HG03097 (cell line): ENCODE measurements at regions not wholly inside any gene's neighbourhood (a gene's known extent, or its start where the extent isn't known, plus 50 kb on each side); places are given as distances from the start of the nearest gene placed in this dataset.

ENCODE experiments used
- ATAC-seq: cut with Tn5 transposase; IDR thresholded peaks from one replicate; pipeline ENCODE4 v1.9.1; 2021; ENCODE audit not compliant: unreplicated experiment, low FRiP score

- no peak for ATAC-seq
These were observed 356.7 kb downstream of the ETNK1 start for GRCh38 chr12:22981711-22982110.

- no peak for ATAC-seq
These were observed 357.7 kb downstream of the ETNK1 start for GRCh38 chr12:22982635-22983034.

DNA sequence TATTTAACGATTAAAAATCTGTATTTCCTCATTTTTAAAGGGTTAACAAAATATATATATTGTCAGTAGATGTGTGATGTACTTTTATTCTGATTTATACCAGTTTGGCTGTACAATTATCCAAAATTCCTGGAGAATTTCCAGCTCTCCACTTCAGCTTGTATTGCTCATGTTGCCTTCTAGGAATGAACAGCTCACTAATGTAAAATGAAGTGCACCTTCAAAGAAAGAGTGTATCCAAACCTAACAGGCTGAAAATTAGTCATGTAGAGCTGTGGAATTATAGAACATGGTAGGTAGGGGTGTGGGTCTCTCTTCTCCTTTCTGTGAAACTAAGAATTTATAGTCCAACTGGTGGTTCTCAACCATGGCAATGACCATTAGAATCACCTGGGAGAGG, 362.0 kb downstream of the ETNK1 start:
- ATAC-seq, result no peak

DNA sequence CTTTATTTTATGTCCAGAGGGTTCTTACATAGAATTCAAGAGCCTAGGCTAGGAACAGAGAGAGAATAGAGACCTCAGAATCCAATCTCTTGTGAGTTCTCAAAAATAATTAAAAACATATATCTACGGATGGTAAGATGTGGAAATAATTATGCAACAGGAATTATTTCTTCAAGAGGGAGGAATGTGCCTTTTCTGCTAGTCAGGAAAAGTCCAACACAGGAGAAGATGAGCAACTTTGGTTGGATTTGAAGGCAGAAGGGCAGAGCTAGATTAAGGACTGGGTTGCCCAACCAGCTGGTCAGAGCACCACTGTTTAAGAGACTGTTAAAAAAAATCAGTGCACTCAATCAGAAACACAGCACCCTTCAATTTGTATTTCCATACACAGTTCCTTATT, 365.5 kb downstream of the ETNK1 start:
- ATAC-seq, result no peak

- ATAC-seq, result no peak
These were observed 366.4 kb downstream of the ETNK1 start for GRCh38 chr12:22991250-22991844.

DNA sequence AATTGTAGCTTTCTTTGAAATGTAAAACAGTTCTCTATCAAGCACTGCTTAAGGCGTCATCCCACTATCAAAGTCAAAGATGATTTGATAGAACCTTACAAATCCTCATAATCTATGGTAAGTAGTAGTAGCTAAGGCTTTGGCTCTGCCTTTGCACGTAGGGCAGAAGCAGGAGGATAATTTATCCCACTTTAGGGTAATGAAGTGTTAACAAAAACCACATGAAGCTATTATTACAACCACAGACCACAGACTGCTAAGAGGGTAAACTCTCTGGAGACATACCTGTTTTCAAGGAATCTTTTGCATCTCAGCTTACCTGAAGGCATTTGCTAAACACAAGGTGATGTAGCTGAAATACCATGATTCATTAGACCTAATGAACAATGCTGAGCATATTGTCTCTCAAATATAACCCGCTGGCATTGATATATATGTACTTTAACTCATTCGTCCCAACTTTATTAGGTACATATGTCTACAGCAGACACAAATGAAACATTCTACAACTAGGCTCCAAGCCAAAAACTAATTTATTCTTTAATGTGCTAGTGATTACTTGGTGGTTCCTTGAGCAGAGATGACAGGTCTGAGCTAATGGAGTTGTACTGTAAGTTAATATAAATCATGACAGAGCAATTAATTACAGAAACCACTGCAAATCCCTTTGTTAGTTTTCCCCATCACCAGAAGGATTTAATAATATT, 368.8 kb downstream of the ETNK1 start:
- no peak for ATAC-seq

DNA sequence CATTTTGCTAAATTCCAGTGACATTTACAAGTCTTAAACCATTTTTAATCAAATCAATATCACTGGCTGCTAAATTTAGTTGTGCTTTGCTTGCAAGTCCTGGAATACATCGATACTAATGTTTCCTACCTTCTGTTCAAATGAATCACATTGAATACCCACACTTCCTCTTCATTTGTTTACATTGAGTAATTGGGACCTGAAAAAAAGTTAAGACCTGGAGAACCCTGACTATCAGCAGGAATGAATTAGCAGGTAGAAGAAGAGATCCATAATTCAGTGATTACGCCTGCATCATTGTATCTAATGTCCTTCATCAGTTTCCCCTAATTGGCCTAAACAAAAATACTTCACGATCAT, 369.3 kb downstream of the ETNK1 start:
- no peak for ATAC-seq

DNA sequence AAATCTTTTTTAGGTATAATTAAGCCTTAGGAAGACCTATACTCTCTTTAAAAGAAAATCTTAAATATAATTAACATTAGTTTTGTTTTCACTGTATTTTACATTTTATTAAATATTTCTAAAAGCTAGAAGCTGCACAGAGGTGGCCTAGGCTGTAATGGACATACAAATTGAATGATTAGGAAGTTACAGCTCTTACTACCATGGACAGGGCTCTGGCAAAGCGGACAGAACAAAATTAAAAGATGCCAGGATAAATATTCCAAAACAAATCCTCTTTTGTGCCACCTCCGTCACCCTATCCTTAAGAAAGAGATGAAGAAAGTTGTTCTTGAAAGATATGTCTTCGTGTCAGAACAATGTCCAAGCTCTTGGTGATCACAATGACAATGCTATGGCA, 376.5 kb downstream of the ETNK1 start:
- ATAC-seq, result no peak

GRCh38 chr12:23002381-23002780, 377.4 kb downstream of the ETNK1 start:
- ATAC-seq, result no peak

GRCh38 chr12:23004473-23005020, 379.6 kb downstream of the ETNK1 start:
- ATAC-seq, result no peak

- ATAC-seq, result no peak
These were observed 380.4 kb downstream of the ETNK1 start for GRCh38 chr12:23005387-23005786.

GRCh38 chr12:23006413-23006812, 381.4 kb downstream of the ETNK1 start:
- ATAC-seq, result no peak

GRCh38 chr12:23008623-23009022, 383.7 kb downstream of the ETNK1 start:
- no peak for ATAC-seq

GRCh38 chr12:23014749-23015148, 389.8 kb downstream of the ETNK1 start:
- no peak for ATAC-seq

DNA sequence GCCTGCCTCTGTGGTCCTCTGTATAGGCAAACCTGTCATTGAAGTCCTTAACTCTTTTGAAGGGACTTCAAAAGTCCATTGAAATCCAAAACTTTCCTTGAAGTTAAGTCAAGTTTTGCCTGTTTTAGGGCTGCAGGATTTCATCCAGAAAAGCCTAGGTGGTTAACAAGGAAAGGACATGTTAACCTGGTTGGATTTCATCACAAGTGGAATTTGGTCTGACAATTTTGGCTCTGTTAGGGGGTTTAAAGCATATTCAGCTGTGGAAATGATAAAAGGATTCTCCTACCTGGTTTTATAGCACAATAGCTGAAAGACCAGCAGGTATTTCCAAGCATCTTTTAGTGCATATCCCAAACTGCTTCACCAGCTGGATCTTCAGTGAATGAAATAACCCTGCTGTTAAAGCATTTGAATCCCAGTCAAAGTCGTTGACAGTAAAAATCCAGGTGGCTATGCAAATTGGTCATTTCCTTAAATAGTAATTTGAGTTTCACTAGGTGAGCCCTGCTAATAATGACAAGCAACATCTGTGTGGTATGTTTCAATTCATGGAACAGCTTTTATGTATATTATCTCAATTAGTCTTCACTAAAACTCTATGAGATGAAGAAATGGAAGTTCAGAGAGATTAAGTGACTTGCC, 400.5 kb downstream of the ETNK1 start:
- no peak for ATAC-seq

DNA sequence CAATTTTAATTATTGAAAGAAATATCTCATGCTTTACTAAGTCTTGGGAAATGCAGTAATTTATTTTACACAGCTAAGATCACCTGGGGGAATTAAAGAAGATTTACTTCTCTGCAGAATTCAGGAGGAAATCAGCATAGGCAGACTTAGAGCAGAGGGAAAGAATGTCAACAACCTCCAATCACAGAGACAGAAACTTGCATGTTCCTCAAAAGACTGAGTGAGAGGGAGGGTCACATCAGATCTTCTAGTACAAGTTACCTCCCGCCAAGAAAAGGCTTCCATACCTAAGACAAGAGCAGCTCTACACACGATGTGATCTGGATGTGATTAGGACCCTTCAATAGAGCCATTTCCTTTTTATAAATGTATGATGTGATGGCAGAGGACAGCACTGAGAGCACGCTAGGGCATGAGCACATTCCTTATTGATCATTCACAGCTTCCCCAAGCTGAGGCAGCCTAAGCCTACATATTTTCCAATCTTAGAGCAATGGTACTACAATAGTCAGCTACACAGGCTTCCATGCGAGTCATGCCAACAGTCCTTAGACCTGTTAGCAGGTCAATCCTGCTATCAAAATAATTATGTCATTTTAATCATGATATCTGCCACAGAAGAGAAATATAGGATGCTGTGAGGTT, 403.3 kb downstream of the ETNK1 start:
- no peak for ATAC-seq

DNA sequence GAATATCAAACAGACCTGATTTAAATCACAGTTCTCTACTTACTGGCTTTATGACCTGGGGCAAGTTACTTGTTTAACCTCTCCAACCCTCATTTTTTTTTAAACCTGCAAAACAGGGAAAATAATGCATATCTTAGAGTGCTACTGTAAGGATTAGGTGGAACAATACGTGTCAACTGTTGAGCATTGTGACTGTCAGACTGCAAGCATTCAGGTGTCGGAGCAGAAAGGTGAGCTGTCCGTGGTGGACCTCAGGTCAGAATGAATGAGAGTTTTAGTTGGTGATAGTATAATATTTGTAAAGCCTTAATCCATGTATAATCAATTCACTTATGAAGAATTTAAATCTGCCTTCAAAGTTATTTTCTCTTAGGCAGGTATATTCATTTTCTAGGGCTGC, 404.2 kb downstream of the ETNK1 start:
- no peak for ATAC-seq

- no peak for ATAC-seq
These were observed 414.9 kb downstream of the ETNK1 start for GRCh38 chr12:23039834-23040233.

DNA sequence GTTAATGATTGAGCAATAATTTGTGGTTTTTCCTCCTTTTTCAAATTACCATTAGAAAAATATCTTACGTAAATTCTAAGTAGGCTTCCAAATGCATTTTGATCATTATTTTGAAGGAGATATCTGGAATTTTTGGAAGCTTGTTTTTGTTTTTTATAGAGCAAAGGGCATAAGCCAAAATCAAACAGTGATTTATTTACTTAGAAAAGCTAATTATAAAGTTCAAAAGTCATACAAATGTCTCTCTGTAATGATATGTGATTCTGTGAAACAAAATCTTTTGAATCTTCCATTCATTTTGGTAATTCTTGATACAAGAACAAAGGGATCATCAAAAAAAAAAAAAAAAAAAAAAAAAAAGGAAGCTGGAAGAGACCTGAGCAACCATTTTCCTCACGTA, 416.8 kb downstream of the ETNK1 start:
- no peak for ATAC-seq

DNA sequence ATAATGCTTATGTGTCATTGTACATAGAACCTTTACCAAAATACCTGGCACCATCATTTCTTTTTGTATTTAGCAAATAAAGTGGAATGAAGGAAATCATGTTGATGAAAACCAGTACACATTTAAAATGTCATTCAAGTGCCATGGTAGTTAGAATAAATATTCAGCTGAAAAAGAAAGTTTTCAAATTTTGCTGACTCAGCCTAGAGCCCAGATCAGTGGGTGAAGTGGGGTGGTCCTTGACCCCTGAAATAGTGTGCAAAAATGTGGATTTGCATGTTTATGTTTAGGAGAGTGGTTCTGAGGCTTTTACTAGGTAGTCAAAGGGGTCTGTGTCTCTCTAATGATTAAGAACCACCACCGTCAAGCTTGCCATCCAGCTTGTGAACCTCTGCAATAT, 418.7 kb downstream of the ETNK1 start:
- no peak for ATAC-seq

DNA sequence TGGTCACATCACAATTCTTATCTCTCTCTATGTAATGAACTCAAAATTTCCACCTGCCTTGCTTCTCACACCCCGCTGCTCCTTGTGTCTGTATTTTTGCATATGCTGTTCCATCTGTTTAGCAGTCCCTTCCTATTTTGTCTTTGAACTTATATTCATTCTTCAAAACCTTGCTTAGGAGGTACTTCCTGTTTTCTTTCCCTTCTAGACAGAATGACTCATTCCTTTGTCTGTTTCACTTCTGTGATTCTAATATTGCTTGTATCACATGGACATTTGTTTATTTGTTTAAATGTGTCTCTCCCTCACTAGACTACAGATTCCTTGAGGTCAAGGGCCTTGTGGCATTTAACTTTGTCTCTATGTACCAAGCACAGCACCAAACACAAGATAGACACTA, 424.2 kb downstream of the ETNK1 start:
- no peak for ATAC-seq
